Esophagus squamous epithelium (tissue), 5 donors: ENCODE measurements at regions not wholly inside any gene's neighbourhood (a gene's known extent, or its start where the extent isn't known, plus 50 kb on each side); places are given as distances from the start of the nearest gene placed in this dataset.

ENCODE experiments used
- DNase-seq: peaks from one replicate; lab custom pipeline; 2025; lab: John Stamatoyannopoulos, UW
- H3K27ac ChIP-seq, 4 donors: fragments of 200-600 bp; sonication (generic); one replicate each; pipeline ENCODE4 v1.5.1; 2016 to 2019; ENCODE audit warnings: mild to moderate bottlenecking in 1 of 4
- H3K27me3 ChIP-seq, 4 donors: fragments of 200-600 bp; sonication (generic); 1 replicate in 3 of 4; 2 replicates in 1 of 4; pipeline versions ENCODE4 v1.5.1 to v1.6.0; 2017 to 2021; ENCODE audit warnings: antibody characterized with exemption in 1 of 4
- H3K36me3 ChIP-seq, 3 donors: fragments of 200-600 bp; sonication (generic); one replicate each; pipeline ENCODE4 v1.5.1; 2016 to 2019
- H3K4me1 ChIP-seq, 3 donors: fragments of 200-600 bp; sonication (generic); one replicate each; pipeline ENCODE4 v1.5.1; 2017 to 2019
- H3K4me3 ChIP-seq, 4 donors: fragments of 200-600 bp; sonication (generic); 1 replicate in 3 of 4; 2 replicates in 1 of 4; pipeline ENCODE4 v1.5.1; 2016 to 2019; ENCODE audit warnings: mild to moderate bottlenecking in 2 of 4, moderate library complexity in 1 of 4
- H3K9me3 ChIP-seq, 3 donors: fragments of 200-600 bp; sonication (generic); one replicate each; pipeline ENCODE4 v1.5.1; 2016 to 2019
- CTCF ChIP-seq, 6 experiments: fragments of 450-650 bp in 4 of 6; fragments of 200-600 bp in 2 of 6; sonication (generic) in 2 of 6; IDR thresholded peaks; one replicate each; pipeline ENCODE4 v1.5.1; 2016 to 2019; ENCODE audit warnings: antibody characterized with exemption in 6 of 6, mild to moderate bottlenecking in 4 of 6, moderate library complexity in 4 of 6
- POLR2A ChIP-seq, 4 donors: fragments of 450-650 bp; IDR thresholded peaks; one replicate each; pipeline ENCODE4 v1.6.1; 2017; ENCODE audit warnings: antibody characterized with exemption in 4 of 4, mild to moderate bottlenecking in 4 of 4, moderate library complexity in 3 of 4
- WGBS, 2 donors: methylation state at CpG; one replicate each; pipeline ENCODE4 v1.1.5; 2018; 5-methylcytosine and 5-hydroxymethylcytosine counted together
- intact Hi-C: fragments of 100-400 bp; cut with DNase I; formaldehyde crosslinking; loops from one replicate; pipeline ENCODE4 v1.15.0; 2022
- donor health status: DM: yes; HTN: yes; CAD: no.

GRCh38 chrX:95218976-95219375 is 1465.7 kb upstream of the DIAPH2 start:
- H3K27me3 ChIP-seq, result no peaks in the 10 kb centered on the region
- no peak overlapping the region for H3K27ac ChIP-seq
- H3K4me3 ChIP-seq, result no peak overlapping the region
- intact Hi-C loops, result no loop called here
- no peaks in the 10 kb centered on the region for H3K36me3 ChIP-seq
- no peak for TF ChIP-seq POLR2A (IDR thresholded peaks at IDR 0.05)
- TF ChIP-seq CTCF (IDR thresholded peaks at IDR 0.05), result no peak
- H3K4me1 ChIP-seq, result no peaks in the 10 kb centered on the region
- no peaks in the 10 kb centered on the region for H3K9me3 ChIP-seq
- 33 to 50% methylated on average over 4 of the region's 4 CpGs for WGBS, 2 donors
- no peak for DNase-seq

GRCh38 chrX:95248386-95248785 is 1436.3 kb upstream of the DIAPH2 start:
- Histone ChIP-seq H3K4me1 (no peaks in the 10 kb centered on the region), H3K27me3 (no peaks in the 10 kb centered on the region), H3K27ac (no peak overlapping the region), H3K9me3 (no peaks in the 10 kb centered on the region), H3K36me3 (no peaks in the 10 kb centered on the region), H3K4me3 (no peak overlapping the region)
- WGBS, 2 donors, result 74 to 90% methylated on average over 2 of the region's 2 CpGs
- intact Hi-C loops, result no loop called here
- DNase-seq, result no peak
- TF ChIP-seq CTCF (IDR thresholded peaks at IDR 0.05) (no peak), POLR2A (IDR thresholded peaks at IDR 0.05) (no peak)

GRCh38 chrX:95290455-95290854 is 1394.2 kb upstream of the DIAPH2 start:
- intact Hi-C loops, result no loop called here
- H3K4me3 ChIP-seq, result no peak overlapping the region
- H3K9me3 ChIP-seq, result no peaks in the 10 kb centered on the region
- TF ChIP-seq CTCF (IDR thresholded peaks at IDR 0.05), result no peak
- no peak for TF ChIP-seq POLR2A (IDR thresholded peaks at IDR 0.05)
- H3K27ac ChIP-seq, result no peak overlapping the region
- 58 to 81% methylated on average over 3 of the region's 3 CpGs for WGBS, 2 donors
- H3K36me3 ChIP-seq, result no peaks in the 10 kb centered on the region
- H3K27me3 ChIP-seq, result no peaks in the 10 kb centered on the region
- DNase-seq, result no peak
- H3K4me1 ChIP-seq, result no peaks in the 10 kb centered on the region

- no peaks in the 10 kb centered on the region for H3K36me3 ChIP-seq
- H3K4me1 ChIP-seq, result no peaks in the 10 kb centered on the region
- intact Hi-C loops, result no loop called here
- no peaks in the 10 kb centered on the region for H3K9me3 ChIP-seq
- H3K27ac ChIP-seq, result no peak overlapping the region
- no peak for DNase-seq
- TF ChIP-seq POLR2A (IDR thresholded peaks at IDR 0.05), result no peak
- TF ChIP-seq CTCF (IDR thresholded peaks at IDR 0.05), result no peak
- H3K27me3 ChIP-seq, result no peaks in the 10 kb centered on the region
- H3K4me3 ChIP-seq, result no peak overlapping the region
Observed at GRCh38 chrX:95291561-95291960, 1393.1 kb upstream of the DIAPH2 start.

GRCh38 chrX:95318882-95319281 is 1365.8 kb upstream of the DIAPH2 start:
- intact Hi-C loops, result no loop called here
- 19 to 80% methylated on average over 2 to 3 of the region's 4 CpGs for WGBS, 2 donors
- Histone ChIP-seq H3K9me3 (no peaks in the 10 kb centered on the region), H3K36me3 (no peaks in the 10 kb centered on the region), H3K27ac (no peak overlapping the region), H3K4me3 (no peak overlapping the region), H3K27me3 (no peaks in the 10 kb centered on the region), H3K4me1 (no peaks in the 10 kb centered on the region)
- no peak for DNase-seq
- TF ChIP-seq POLR2A (IDR thresholded peaks at IDR 0.05) (no peak), CTCF (IDR thresholded peaks at IDR 0.05) (peak in 2 of 6 experiments; percentile 14 to 16)
